ENCODE measurements at regions not wholly inside any gene's neighbourhood (a gene's known extent, or its start where the extent isn't known, plus 50 kb on each side); places are given as distances from the start of the nearest gene placed in this dataset.

- no peak overlapping the region for H3K9ac ChIP-seq (ENCODE audit: low read depth, low read length)
- H3K27me3 ChIP-seq (ENCODE audit: control insufficient read depth, insufficient read depth, low read length): no peaks in the 10 kb centered on the region
- no peak overlapping the region for H3K4me3 ChIP-seq (ENCODE audit: low read length)
These were observed 80.9 kb upstream of the TFEC start for GRCh38 chr7:116111475-116111874.

GRCh38 chr7:116113310-116113709, 82.7 kb upstream of the TFEC start:
- no peak overlapping the region for H3K4me2 ChIP-seq (ENCODE audit: low read length)
- H3K4me3 ChIP-seq (ENCODE audit: low read length): no peak overlapping the region
- H3K9ac ChIP-seq (ENCODE audit: low read depth, low read length): no peak overlapping the region
- H3K27me3 ChIP-seq (ENCODE audit: control insufficient read depth, insufficient read depth, low read length): no peaks in the 10 kb centered on the region
- no peaks in the 10 kb centered on the region for H3K9me3 ChIP-seq (replicated peaks; ENCODE audit: low read length)
- H3K36me3 ChIP-seq (ENCODE audit: insufficient read depth, low read length): no peaks in the 10 kb centered on the region
- no peaks in the 10 kb centered on the region for H3K4me1 ChIP-seq (ENCODE audit: control insufficient read depth, insufficient read depth, low read length)

More at GRCh38 chr7:116111475-116111874, 80.9 kb upstream of the TFEC start:
- Histone ChIP-seq H3K4me2 (ENCODE audit: low read length) (no peak overlapping the region), H3K4me1 (ENCODE audit: control insufficient read depth, insufficient read depth, low read length) (no peaks in the 10 kb centered on the region), H3K36me3 (ENCODE audit: insufficient read depth, low read length) (no peaks in the 10 kb centered on the region), H3K9me3 (replicated peaks; ENCODE audit: low read length) (no peaks in the 10 kb centered on the region)

GRCh38 chr7:116120839-116121238, 89.5 kb upstream of the TES start:
- H3K9ac ChIP-seq (ENCODE audit: low read depth, low read length): no peak overlapping the region

GRCh38 chr7:116122972-116123595, 87.3 kb upstream of the TES start:
- no peak overlapping the region for H3K9ac ChIP-seq (ENCODE audit: low read depth, low read length)
- peaks cover 3% of the 10 kb centered on the region for H3K9me3 ChIP-seq (replicated peaks; ENCODE audit: low read length)
- no peaks in the 10 kb centered on the region for H3K4me1 ChIP-seq (ENCODE audit: control insufficient read depth, insufficient read depth, low read length)
- H3K4me2 ChIP-seq (ENCODE audit: low read length): no peak overlapping the region
- H3K4me3 ChIP-seq (ENCODE audit: low read length): no peak overlapping the region
- H3K27me3 ChIP-seq (ENCODE audit: control insufficient read depth, insufficient read depth, low read length): no peaks in the 10 kb centered on the region
- H3K36me3 ChIP-seq (ENCODE audit: insufficient read depth, low read length): no peaks in the 10 kb centered on the region

More at GRCh38 chr7:116120839-116121238, 89.5 kb upstream of the TES start:
- Histone ChIP-seq H3K4me3 (ENCODE audit: low read length) (no peak overlapping the region), H3K4me1 (ENCODE audit: control insufficient read depth, insufficient read depth, low read length) (no peaks in the 10 kb centered on the region), H3K9me3 (replicated peaks; ENCODE audit: low read length) (no peaks in the 10 kb centered on the region), H3K4me2 (ENCODE audit: low read length) (no peak overlapping the region), H3K36me3 (ENCODE audit: insufficient read depth, low read length) (no peaks in the 10 kb centered on the region), H3K27me3 (ENCODE audit: control insufficient read depth, insufficient read depth, low read length) (no peaks in the 10 kb centered on the region)

GRCh38 chr7:116128139-116128538, 82.2 kb upstream of the TES start:
- Histone ChIP-seq H3K9me3 (replicated peaks; ENCODE audit: low read length) (peaks cover 6% of the 10 kb centered on the region), H3K27me3 (ENCODE audit: control insufficient read depth, insufficient read depth, low read length) (no peaks in the 10 kb centered on the region), H3K36me3 (ENCODE audit: insufficient read depth, low read length) (no peaks in the 10 kb centered on the region), H3K4me1 (ENCODE audit: control insufficient read depth, insufficient read depth, low read length) (no peaks in the 10 kb centered on the region), H3K4me3 (ENCODE audit: low read length) (no peak overlapping the region), H3K9ac (ENCODE audit: low read depth, low read length) (no peak overlapping the region), H3K4me2 (ENCODE audit: low read length) (no peak overlapping the region)

- Histone ChIP-seq H3K36me3 (ENCODE audit: insufficient read depth, low read length) (no peaks in the 10 kb centered on the region), H3K27me3 (ENCODE audit: control insufficient read depth, insufficient read depth, low read length) (no peaks in the 10 kb centered on the region), H3K4me3 (ENCODE audit: low read length) (no peak overlapping the region), H3K9me3 (replicated peaks; ENCODE audit: low read length) (no peaks in the 10 kb centered on the region), H3K4me2 (ENCODE audit: low read length) (no peak overlapping the region), H3K9ac (ENCODE audit: low read depth, low read length) (no peak overlapping the region), H3K4me1 (ENCODE audit: control insufficient read depth, insufficient read depth, low read length) (no peaks in the 10 kb centered on the region)
These were observed 75.0 kb upstream of the TES start for GRCh38 chr7:116135306-116135705.

GRCh38 chr7:116138202-116138801, 72.0 kb upstream of the TES start:
- no peaks in the 10 kb centered on the region for H3K9me3 ChIP-seq (replicated peaks; ENCODE audit: low read length)
- H3K36me3 ChIP-seq (ENCODE audit: insufficient read depth, low read length): no peaks in the 10 kb centered on the region
- H3K27me3 ChIP-seq (ENCODE audit: control insufficient read depth, insufficient read depth, low read length): no peaks in the 10 kb centered on the region
- H3K4me1 ChIP-seq (ENCODE audit: control insufficient read depth, insufficient read depth, low read length): no peaks in the 10 kb centered on the region
- no peak overlapping the region for H3K4me2 ChIP-seq (ENCODE audit: low read length)
- no peak overlapping the region for H3K9ac ChIP-seq (ENCODE audit: low read depth, low read length)
- H3K4me3 ChIP-seq (ENCODE audit: low read length): no peak overlapping the region

GRCh38 chr7:116139007-116139406, 71.3 kb upstream of the TES start:
- Histone ChIP-seq H3K27me3 (ENCODE audit: control insufficient read depth, insufficient read depth, low read length) (no peaks in the 10 kb centered on the region), H3K9ac (ENCODE audit: low read depth, low read length) (no peak overlapping the region), H3K4me1 (ENCODE audit: control insufficient read depth, insufficient read depth, low read length) (no peaks in the 10 kb centered on the region), H3K4me3 (ENCODE audit: low read length) (no peak overlapping the region), H3K36me3 (ENCODE audit: insufficient read depth, low read length) (no peaks in the 10 kb centered on the region), H3K4me2 (ENCODE audit: low read length) (no peak overlapping the region), H3K9me3 (replicated peaks; ENCODE audit: low read length) (no peaks in the 10 kb centered on the region)

GRCh38 chr7:116139807-116140206, 70.5 kb upstream of the TES start:
- no peaks in the 10 kb centered on the region for H3K36me3 ChIP-seq (ENCODE audit: insufficient read depth, low read length)

GRCh38 chr7:116142374-116142773, 68.0 kb upstream of the TES start:
- no peaks in the 10 kb centered on the region for H3K27me3 ChIP-seq (ENCODE audit: control insufficient read depth, insufficient read depth, low read length)
- no peaks in the 10 kb centered on the region for H3K4me1 ChIP-seq (ENCODE audit: control insufficient read depth, insufficient read depth, low read length)
- no peak overlapping the region for H3K9ac ChIP-seq (ENCODE audit: low read depth, low read length)
- H3K36me3 ChIP-seq (ENCODE audit: insufficient read depth, low read length): no peaks in the 10 kb centered on the region
- H3K9me3 ChIP-seq (replicated peaks; ENCODE audit: low read length): no peaks in the 10 kb centered on the region
- no peak overlapping the region for H3K4me3 ChIP-seq (ENCODE audit: low read length)
- H3K4me2 ChIP-seq (ENCODE audit: low read length): no peak overlapping the region

More at GRCh38 chr7:116139807-116140206, 70.5 kb upstream of the TES start:
- no peak overlapping the region for H3K4me3 ChIP-seq (ENCODE audit: low read length)
- no peaks in the 10 kb centered on the region for H3K4me1 ChIP-seq (ENCODE audit: control insufficient read depth, insufficient read depth, low read length)
- no peaks in the 10 kb centered on the region for H3K9me3 ChIP-seq (replicated peaks; ENCODE audit: low read length)
- no peak overlapping the region for H3K4me2 ChIP-seq (ENCODE audit: low read length)
- H3K27me3 ChIP-seq (ENCODE audit: control insufficient read depth, insufficient read depth, low read length): no peaks in the 10 kb centered on the region
- no peak overlapping the region for H3K9ac ChIP-seq (ENCODE audit: low read depth, low read length)

- H3K9ac ChIP-seq (ENCODE audit: low read depth, low read length): no peak overlapping the region
- H3K9me3 ChIP-seq (replicated peaks; ENCODE audit: low read length): no peaks in the 10 kb centered on the region
- H3K27me3 ChIP-seq (ENCODE audit: control insufficient read depth, insufficient read depth, low read length): no peaks in the 10 kb centered on the region
- no peaks in the 10 kb centered on the region for H3K4me1 ChIP-seq (ENCODE audit: control insufficient read depth, insufficient read depth, low read length)
- no peaks in the 10 kb centered on the region for H3K36me3 ChIP-seq (ENCODE audit: insufficient read depth, low read length)
- no peak overlapping the region for H3K4me3 ChIP-seq (ENCODE audit: low read length)
- no peak overlapping the region for H3K4me2 ChIP-seq (ENCODE audit: low read length)
These were observed 67.5 kb upstream of the TES start for GRCh38 chr7:116142850-116143249.

GRCh38 chr7:116145245-116145852, 65.0 kb upstream of the TES start:
- H3K9me3 ChIP-seq (replicated peaks; ENCODE audit: low read length): no peaks in the 10 kb centered on the region
- no peak overlapping the region for H3K4me2 ChIP-seq (ENCODE audit: low read length)
- H3K9ac ChIP-seq (ENCODE audit: low read depth, low read length): no peak overlapping the region
- no peak overlapping the region for H3K4me3 ChIP-seq (ENCODE audit: low read length)
- peaks cover under 1% of the 10 kb centered on the region for H3K4me1 ChIP-seq (ENCODE audit: control insufficient read depth, insufficient read depth, low read length)
- no peaks in the 10 kb centered on the region for H3K36me3 ChIP-seq (ENCODE audit: insufficient read depth, low read length)
- H3K27me3 ChIP-seq (ENCODE audit: control insufficient read depth, insufficient read depth, low read length): no peaks in the 10 kb centered on the region
